Transverse colon (tissue), 4 donors: ENCODE measurements at regions not wholly inside any gene's neighbourhood (a gene's known extent, or its start where the extent isn't known, plus 50 kb on each side); places are given as distances from the start of the nearest gene placed in this dataset.

Source experiments
- DNase-seq: peaks from one replicate; pipeline ENCODE4 v3.0.0-alpha.2; 2019
- H3K27ac ChIP-seq, 4 donors: fragments of 200-600 bp; sonication (generic); 2 replicates each; pipeline ENCODE4 v1.5.1; 2016 to 2018; ENCODE audit warnings: inconsistent platforms in 4 of 4
- H3K27me3 ChIP-seq: fragments of 200-600 bp; sonication (generic); 2 replicates; pipeline ENCODE4 v1.5.1; 2017; ENCODE audit warnings: inconsistent platforms
- H3K36me3 ChIP-seq, 4 donors: fragments of 200-600 bp; sonication (generic); 2 replicates each; pipeline ENCODE4 v1.5.1; 2017 to 2019; ENCODE audit warnings: inconsistent platforms in 4 of 4
- H3K4me1 ChIP-seq, 4 donors: fragments of 200-600 bp; sonication (generic); 2 replicates each; pipeline ENCODE4 v1.5.1; 2017 to 2020; ENCODE audit warnings: inconsistent platforms in 4 of 4
- H3K4me3 ChIP-seq, 4 donors: fragments of 200-600 bp; sonication (generic); 1 replicate in 1 of 4; 2 replicates in 3 of 4; pipeline versions ENCODE4 v1.5.1 to v1.6.1; 2017 to 2019; ENCODE audit warnings: inconsistent platforms in 4 of 4
- H3K9me3 ChIP-seq, 2 donors: fragments of 200-600 bp; sonication (generic); 2 replicates each; pipeline ENCODE4 v1.5.1; 2017 to 2019; ENCODE audit warnings: inconsistent platforms in 2 of 2
- EP300 ChIP-seq: sonication (generic); formaldehyde crosslinking; IDR thresholded peaks from one replicate; pipeline ENCODE4 v1.6.1; 2017; ENCODE audit warnings: antibody characterized with exemption, low read depth
- POLR2A ChIP-seq: fragments of 450-650 bp; IDR thresholded peaks from one replicate; pipeline ENCODE4 v1.6.1; 2016; ENCODE audit warnings: antibody characterized with exemption, mild to moderate bottlenecking, moderate library complexity
- POLR2AphosphoS5 ChIP-seq, 3 donors: sonication (generic); formaldehyde crosslinking; IDR thresholded peaks; one replicate each; pipeline ENCODE4 v1.6.1; 2016; ENCODE audit warnings: antibody characterized with exemption in 3 of 3
- WGBS, 2 donors: methylation state at CpG; one replicate each; pipeline ENCODE4 v1.1.5; 2018; ENCODE audit warnings: low coverage in 1 of 2; 5-methylcytosine and 5-hydroxymethylcytosine counted together
- in situ Hi-C, 4 donors: fragments of 200-750 bp; cut with MboI; loops; one replicate each; pipeline versions ENCODE4 v1.15.0 to v1.15.1; 2017; ENCODE audit warnings: low sequenced_read_pairs in 3 of 4, low pct_ligation_motif_present in 1 of 4, low pct_unique_long_range_greater_than_20kb in 1 of 4
- intact Hi-C: fragments of 100-400 bp; cut with DNase I; formaldehyde crosslinking; loops from one replicate; pipeline ENCODE4 v1.15.1; 2023; ENCODE audit warnings: low total_unique reads
- TF ChIP-seq, protein P1 (sequence below), 5 experiments: fragments of 200-600 bp in 3 of 5; fragments of 450-650 bp in 2 of 5; sonication (generic) in 3 of 5; IDR thresholded peaks; 1 replicate in 2 of 5; 2 replicates in 3 of 5; pipeline ENCODE4 v1.5.1; 2016 to 2017; ENCODE audit warnings: antibody characterized with exemption in 5 of 5, inconsistent platforms in 3 of 5, mild to moderate bottlenecking in 2 of 5, moderate library complexity in 1 of 5

- H3K4me3 ChIP-seq = no peak overlapping the region
- DNase-seq = no peak
- in situ Hi-C loops = loop anchor here in 1 of 4 donors (25.0 kb wide), 1 partner anchor 1180 kb away; no protein-coding TSS in a partner anchor
- H3K9me3 ChIP-seq = no peaks in the 10 kb centered on the region
- WGBS, 2 donors = 96 to 100% methylated on average over 4 to 5 of the region's 5 CpGs
- no peaks in the 10 kb centered on the region for H3K27me3 ChIP-seq
- H3K27ac ChIP-seq = no peak overlapping the region
- intact Hi-C loops = no loop called here
- H3K4me1 ChIP-seq = no peaks in the 10 kb centered on the region
- no peaks in the 10 kb centered on the region for H3K36me3 ChIP-seq
- TF ChIP-seq EP300 = no peak
- TF ChIP-seq POLR2AphosphoS5 (IDR thresholded peaks at IDR 0.05) = no peak
- TF ChIP-seq POLR2A = no peak
- TF ChIP-seq, protein P1, sequence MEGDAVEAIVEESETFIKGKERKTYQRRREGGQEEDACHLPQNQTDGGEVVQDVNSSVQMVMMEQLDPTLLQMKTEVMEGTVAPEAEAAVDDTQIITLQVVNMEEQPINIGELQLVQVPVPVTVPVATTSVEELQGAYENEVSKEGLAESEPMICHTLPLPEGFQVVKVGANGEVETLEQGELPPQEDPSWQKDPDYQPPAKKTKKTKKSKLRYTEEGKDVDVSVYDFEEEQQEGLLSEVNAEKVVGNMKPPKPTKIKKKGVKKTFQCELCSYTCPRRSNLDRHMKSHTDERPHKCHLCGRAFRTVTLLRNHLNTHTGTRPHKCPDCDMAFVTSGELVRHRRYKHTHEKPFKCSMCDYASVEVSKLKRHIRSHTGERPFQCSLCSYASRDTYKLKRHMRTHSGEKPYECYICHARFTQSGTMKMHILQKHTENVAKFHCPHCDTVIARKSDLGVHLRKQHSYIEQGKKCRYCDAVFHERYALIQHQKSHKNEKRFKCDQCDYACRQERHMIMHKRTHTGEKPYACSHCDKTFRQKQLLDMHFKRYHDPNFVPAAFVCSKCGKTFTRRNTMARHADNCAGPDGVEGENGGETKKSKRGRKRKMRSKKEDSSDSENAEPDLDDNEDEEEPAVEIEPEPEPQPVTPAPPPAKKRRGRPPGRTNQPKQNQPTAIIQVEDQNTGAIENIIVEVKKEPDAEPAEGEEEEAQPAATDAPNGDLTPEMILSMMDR (IDR thresholded peaks at IDR 0.05) = no peak
Observed at GRCh38 chr20:11607047-11607446, 310.6 kb upstream of the BTBD3 start.

DNA sequence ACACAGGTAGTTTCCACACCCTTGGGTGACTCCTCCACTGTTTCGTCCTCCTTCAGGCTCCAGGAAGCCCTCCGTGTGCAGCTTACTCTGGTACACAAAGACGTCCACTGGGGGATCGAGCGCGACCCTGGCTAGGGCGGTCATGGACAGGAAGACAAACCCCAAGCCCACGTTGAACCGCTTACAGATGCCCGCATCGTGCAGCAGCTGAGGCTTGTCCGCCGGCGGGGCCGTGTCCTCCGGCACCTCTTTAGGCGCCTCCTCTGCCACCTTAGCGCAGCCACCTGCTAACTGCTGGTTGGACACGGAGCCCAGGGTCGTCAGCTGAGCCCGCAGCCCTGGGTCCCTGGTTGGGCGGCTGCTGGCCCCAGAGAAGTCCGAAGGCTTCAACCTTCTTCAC lies 309.0 kb upstream of the BTBD3 start:
- Histone ChIP-seq H3K27me3 (no peaks in the 10 kb centered on the region), H3K36me3 (no peaks in the 10 kb centered on the region), H3K27ac (no peak overlapping the region), H3K9me3 (no peaks in the 10 kb centered on the region), H3K4me1 (no peaks in the 10 kb centered on the region), H3K4me3 (no peak overlapping the region)
- TF ChIP-seq, protein P1 (IDR thresholded peaks at IDR 0.05) = no peak
- TF ChIP-seq EP300 = no peak
- TF ChIP-seq POLR2AphosphoS5 (IDR thresholded peaks at IDR 0.05) = no peak
- no peak for TF ChIP-seq POLR2A
- intact Hi-C loops = no loop called here
- 94% methylated on average over 23 of the region's 23 CpGs; no CpG with 5 or more reads in 1 of the 2 donors for WGBS, 2 donors
- in situ Hi-C loops = loop anchor here in 1 of 4 donors (25.0 kb wide), 1 partner anchor 1179 kb away; no protein-coding TSS in a partner anchor
- no peak for DNase-seq

GRCh38 chr20:11624704-11625103 lies 293.0 kb upstream of the BTBD3 start:
- intact Hi-C loops = no loop called here
- Histone ChIP-seq H3K36me3 (no peaks in the 10 kb centered on the region), H3K27ac (no peak overlapping the region), H3K4me3 (no peak overlapping the region), H3K27me3 (no peaks in the 10 kb centered on the region), H3K4me1 (no peaks in the 10 kb centered on the region), H3K9me3 (no peaks in the 10 kb centered on the region)
- no peak for TF ChIP-seq POLR2A
- TF ChIP-seq, protein P1 (IDR thresholded peaks at IDR 0.05) = no peak
- TF ChIP-seq POLR2AphosphoS5 (IDR thresholded peaks at IDR 0.05) = no peak
- TF ChIP-seq EP300 = no peak
- WGBS, 2 donors = 72 to 77% methylated on average over 3 of the region's 3 CpGs
- DNase-seq = no peak
- in situ Hi-C loops = loop anchor here in 1 of 4 donors (25.0 kb wide), 1 partner anchor 1163 kb away; no protein-coding TSS in a partner anchor

GRCh38 chr20:11626551-11626950 lies 291.1 kb upstream of the BTBD3 start:
- Histone ChIP-seq H3K9me3 (no peaks in the 10 kb centered on the region), H3K4me3 (no peak overlapping the region), H3K27ac (no peak overlapping the region), H3K27me3 (no peaks in the 10 kb centered on the region), H3K4me1 (no peaks in the 10 kb centered on the region), H3K36me3 (no peaks in the 10 kb centered on the region)
- in situ Hi-C loops = no loop called here
- DNase-seq = no peak
- 20 to 76% methylated on average over 3 to 4 of the region's 4 CpGs for WGBS, 2 donors
- TF ChIP-seq EP300 (no peak), POLR2AphosphoS5 (IDR thresholded peaks at IDR 0.05) (no peak), POLR2A (no peak)
- TF ChIP-seq, protein P1 (IDR thresholded peaks at IDR 0.05) = no peak
- intact Hi-C loops = no loop called here
